H9 (cell line): ENCODE measurements at regions not wholly inside any gene's neighbourhood (a gene's known extent, or its start where the extent isn't known, plus 50 kb on each side); places are given as distances from the start of the nearest gene placed in this dataset.

Experiments used
- DNase-seq: peaks from one replicate; pipeline ENCODE4 v3.0.0-alpha.2; 2017
- H2AFZ ChIP-seq: one replicate; pipeline ENCODE4 v1.6.1; 2013; ENCODE audit warnings: mild to moderate bottlenecking, low read length, control low read depth, moderate library complexity
- H2AK5ac ChIP-seq: 2 replicates; pipeline ENCODE4 v1.6.1; 2013; ENCODE audit warnings: low read length, control low read depth, mixed read lengths; ENCODE audit not compliant: insufficient read length
- H2BK120ac ChIP-seq: one replicate; pipeline ENCODE4 v1.6.1; 2013; ENCODE audit warnings: low read depth, mild to moderate bottlenecking, low read length, control low read depth, inconsistent platforms; ENCODE audit not compliant: poor library complexity, severe bottlenecking
- H2BK12ac ChIP-seq: 2 replicates; pipeline ENCODE4 v1.6.1; 2013; ENCODE audit warnings: low read length, control low read depth, mixed read lengths, low read depth; ENCODE audit not compliant: insufficient read length
- H2BK15ac ChIP-seq: 2 replicates; pipeline ENCODE4 v1.6.1; 2013; ENCODE audit warnings: low read depth, low read length, control low read depth
- H2BK20ac ChIP-seq: one replicate; pipeline ENCODE4 v1.6.1; 2013; ENCODE audit warnings: low read depth, mild to moderate bottlenecking, low read length, control low read depth, inconsistent platforms; ENCODE audit not compliant: poor library complexity, severe bottlenecking
- H2BK5ac ChIP-seq: 2 replicates; pipeline ENCODE4 v1.6.1; 2013; ENCODE audit warnings: low read length, control low read depth, mixed read lengths; ENCODE audit not compliant: insufficient read length
- H3K14ac ChIP-seq: 2 replicates; pipeline ENCODE4 v1.6.1; 2013; ENCODE audit warnings: low read length, control low read depth; ENCODE audit not compliant: insufficient read depth
- H3K18ac ChIP-seq: 2 replicates; pipeline ENCODE4 v1.6.1; 2013; ENCODE audit warnings: low read depth, mild to moderate bottlenecking, mixed read lengths, low read length, control low read depth; ENCODE audit not compliant: insufficient read length
- H3K23ac ChIP-seq: 2 replicates; pipeline ENCODE4 v1.6.1; 2013; ENCODE audit warnings: low read length, control low read depth, mixed read lengths, low read depth; ENCODE audit not compliant: insufficient read length
- H3K23me2 ChIP-seq: 2 replicates; pipeline ENCODE4 v1.6.1; 2013; ENCODE audit warnings: low read depth, mild to moderate bottlenecking, mixed read lengths, low read length, control low read depth; ENCODE audit not compliant: insufficient read length, poor library complexity, severe bottlenecking
- H3K27ac ChIP-seq: 2 replicates; pipeline ENCODE4 v1.5.1; 2013; ENCODE audit warnings: low read length, control low read depth, mixed read lengths, low read depth; ENCODE audit not compliant: insufficient read length
- H3K27me3 ChIP-seq: 2 replicates; pipeline ENCODE4 v1.6.1; 2013; ENCODE audit warnings: low read length, control low read depth, inconsistent platforms; ENCODE audit not compliant: insufficient read depth
- H3K4ac ChIP-seq: 2 replicates; pipeline ENCODE4 v1.6.1; 2013; ENCODE audit warnings: low read depth, mild to moderate bottlenecking, control low read depth, inconsistent platforms, low read length, moderate library complexity
- H3K4me1 ChIP-seq: 2 replicates; pipeline ENCODE4 v1.6.1; 2013; ENCODE audit warnings: low read length, control low read depth, inconsistent platforms; ENCODE audit not compliant: insufficient read depth
- H3K4me2 ChIP-seq: 2 replicates; pipeline ENCODE4 v1.6.1; 2013; ENCODE audit warnings: low read length, control low read depth, mixed read lengths; ENCODE audit not compliant: insufficient read length, insufficient read depth
- H3K56ac ChIP-seq: 2 replicates; pipeline ENCODE4 v1.6.1; 2013; ENCODE audit warnings: low read depth, mild to moderate bottlenecking, mixed read lengths, low read length, control low read depth; ENCODE audit not compliant: insufficient read length
- H3K79me1 ChIP-seq: 2 replicates; pipeline ENCODE4 v1.6.1; 2013; ENCODE audit warnings: low read depth, mild to moderate bottlenecking, moderate library complexity, low read length, control low read depth, inconsistent platforms; ENCODE audit not compliant: insufficient read depth, poor library complexity, severe bottlenecking
- H3K79me2 ChIP-seq: 2 replicates; pipeline ENCODE4 v1.6.1; 2013; ENCODE audit warnings: low read length, control low read depth, inconsistent platforms; ENCODE audit not compliant: insufficient read depth
- H3K9ac ChIP-seq: 2 replicates; pipeline ENCODE4 v1.6.1; 2013; ENCODE audit warnings: low read length, control low read depth, mixed read lengths; ENCODE audit not compliant: insufficient read length; ENCODE audit errors: extremely low read depth
- H3K9me3 ChIP-seq: one replicate; pipeline ENCODE4 v1.6.1; 2013; ENCODE audit warnings: low read depth, low read length, inconsistent platforms; ENCODE audit not compliant: control insufficient read depth
- H3T11ph ChIP-seq: one replicate; pipeline ENCODE4 v1.6.1; 2013; ENCODE audit warnings: mild to moderate bottlenecking, low read length, control low read depth, inconsistent platforms
- H4K20me1 ChIP-seq: one replicate; pipeline ENCODE4 v1.6.1; 2013; ENCODE audit not compliant: control insufficient read depth, insufficient read length, insufficient read depth
- H4K5ac ChIP-seq: 2 replicates; pipeline ENCODE4 v1.6.1; 2013; ENCODE audit warnings: low read depth, mild to moderate bottlenecking, mixed read lengths, low read length, control low read depth; ENCODE audit not compliant: insufficient read length
- H4K8ac ChIP-seq: replicated peaks from 2 replicates; pipeline ENCODE4 v1.6.1; 2013; ENCODE audit warnings: low read length, control low read depth, mixed read lengths, low read depth; ENCODE audit not compliant: insufficient read length
- H4K91ac ChIP-seq: 2 replicates; pipeline ENCODE4 v1.6.1; 2013; ENCODE audit warnings: low read depth, mild to moderate bottlenecking, moderate library complexity, mixed read lengths, low read length, control low read depth; ENCODE audit not compliant: insufficient read length
- H3K27ac Mint-ChIP-seq, 3 experiments: 2 replicates in 2 of 3; 3 replicates in 1 of 3; pipeline ENCODE4 v1.8.0; 2020 to 2021; ENCODE audit warnings: mixed read lengths in 3 of 3, mild to moderate bottlenecking in 1 of 3, moderate library complexity in 1 of 3
- H3K27me3 Mint-ChIP-seq: 2 replicates; pipeline ENCODE4 v1.8.0; 2021; ENCODE audit warnings: low read depth, mild to moderate bottlenecking, moderate library complexity, mixed read lengths
- H3K36me3 Mint-ChIP-seq, 3 experiments: 2 replicates in 2 of 3; 3 replicates in 1 of 3; pipeline ENCODE4 v1.8.0; 2020 to 2021; ENCODE audit warnings: low read depth in 3 of 3, mixed read lengths in 3 of 3; ENCODE audit not compliant: insufficient read depth in 1 of 3
- H3K4me1 Mint-ChIP-seq, 2 experiments: 2 replicates each; pipeline ENCODE4 v1.8.0; 2020; ENCODE audit warnings: mixed read lengths in 2 of 2
- H3K4me3 Mint-ChIP-seq, 2 experiments: 2 replicates in 1 of 2; 3 replicates in 1 of 2; pipeline ENCODE4 v1.8.0; 2020 to 2021; ENCODE audit warnings: mild to moderate bottlenecking in 2 of 2, mixed read lengths in 2 of 2, moderate library complexity in 1 of 2
- H3K9me3 Mint-ChIP-seq, 2 experiments: 2 replicates in 1 of 2; 3 replicates in 1 of 2; pipeline ENCODE4 v1.8.0; 2020; ENCODE audit warnings: mild to moderate bottlenecking in 2 of 2, mixed read lengths in 2 of 2, moderate library complexity in 1 of 2
- WGBS: extraction: QIAGEN DNeasy Blood & Tissue Kit; methylation state at CpG from one replicate; pipeline ENCODE4 v1.1.7; 2013; ENCODE audit warnings: missing lambda C conversion rate, low lambda C conversion rate, mixed read lengths; ENCODE audit not compliant: insufficient read length; ENCODE audit errors: extremely low coverage; 5-methylcytosine and 5-hydroxymethylcytosine counted together
- TF ChIP-seq, protein P1 (sequence below): fragments of 200-600 bp; sonication (generic); conservative IDR thresholded peaks from 3 replicates; pipeline ENCODE4 v1.8.0; 2021; ENCODE audit warnings: antibody characterized with exemption, mild to moderate bottlenecking

- Mint-ChIP-seq H3K27ac (no peak overlapping the region), H3K9me3 (no peaks in the 10 kb centered on the region), H3K4me3 (no peak overlapping the region), H3K27me3 (no peaks in the 10 kb centered on the region), H3K36me3 (no peaks in the 10 kb centered on the region), H3K4me1 (no peaks in the 10 kb centered on the region)
- H3K4me2 ChIP-seq: no peak overlapping the region
- no peak overlapping the region for H2BK20ac ChIP-seq
- no peaks in the 10 kb centered on the region for H3K79me2 ChIP-seq
- no peak overlapping the region for H2BK5ac ChIP-seq
- H4K5ac ChIP-seq: no peak overlapping the region
- H3K23ac ChIP-seq: no peak overlapping the region
- no peak overlapping the region for H3K14ac ChIP-seq
- H4K8ac ChIP-seq: no peak overlapping the region
- H4K20me1 ChIP-seq: no peaks in the 10 kb centered on the region
- no peak overlapping the region for H2BK12ac ChIP-seq
- H2AK5ac ChIP-seq: no peak overlapping the region
- H2BK15ac ChIP-seq: no peak overlapping the region
- no peak overlapping the region for H3K9ac ChIP-seq
- H3K27me3 ChIP-seq: no peaks in the 10 kb centered on the region
- WGBS: no CpG with 5 or more reads among the region's 3 CpGs
- no peak overlapping the region for H3K4ac ChIP-seq
- H3K79me1 ChIP-seq: no peaks in the 10 kb centered on the region
- TF ChIP-seq, protein P1, sequence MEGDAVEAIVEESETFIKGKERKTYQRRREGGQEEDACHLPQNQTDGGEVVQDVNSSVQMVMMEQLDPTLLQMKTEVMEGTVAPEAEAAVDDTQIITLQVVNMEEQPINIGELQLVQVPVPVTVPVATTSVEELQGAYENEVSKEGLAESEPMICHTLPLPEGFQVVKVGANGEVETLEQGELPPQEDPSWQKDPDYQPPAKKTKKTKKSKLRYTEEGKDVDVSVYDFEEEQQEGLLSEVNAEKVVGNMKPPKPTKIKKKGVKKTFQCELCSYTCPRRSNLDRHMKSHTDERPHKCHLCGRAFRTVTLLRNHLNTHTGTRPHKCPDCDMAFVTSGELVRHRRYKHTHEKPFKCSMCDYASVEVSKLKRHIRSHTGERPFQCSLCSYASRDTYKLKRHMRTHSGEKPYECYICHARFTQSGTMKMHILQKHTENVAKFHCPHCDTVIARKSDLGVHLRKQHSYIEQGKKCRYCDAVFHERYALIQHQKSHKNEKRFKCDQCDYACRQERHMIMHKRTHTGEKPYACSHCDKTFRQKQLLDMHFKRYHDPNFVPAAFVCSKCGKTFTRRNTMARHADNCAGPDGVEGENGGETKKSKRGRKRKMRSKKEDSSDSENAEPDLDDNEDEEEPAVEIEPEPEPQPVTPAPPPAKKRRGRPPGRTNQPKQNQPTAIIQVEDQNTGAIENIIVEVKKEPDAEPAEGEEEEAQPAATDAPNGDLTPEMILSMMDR: no peak
- H2BK120ac ChIP-seq: no peak overlapping the region
- no peak overlapping the region for H4K91ac ChIP-seq
- H3K4me1 ChIP-seq: no peaks in the 10 kb centered on the region
- no peak overlapping the region for H3T11ph ChIP-seq
- DNase-seq: no peak
- H3K9me3 ChIP-seq: no peaks in the 10 kb centered on the region
- H3K18ac ChIP-seq: no peak overlapping the region
- H2AFZ ChIP-seq: no peak overlapping the region
- no peaks in the 10 kb centered on the region for H3K23me2 ChIP-seq
- H3K56ac ChIP-seq: no peak overlapping the region
- no peak overlapping the region for H3K27ac ChIP-seq
Observed at GRCh38 chr4:37165844-37166243, 78.7 kb upstream of the NWD2 start.
